GM18868 (cell line): ENCODE measurements at regions not wholly inside any gene's neighbourhood (a gene's known extent, or its start where the extent isn't known, plus 50 kb on each side); places are given as distances from the start of the nearest gene placed in this dataset.
A peak's percentile ranks its signal among the peaks of the same experiment; 100 is the strongest.
"Not testable (repeated sequence)": the region's sequence is repeated elsewhere in the genome, so short reads cannot be mapped to it uniquely, and the experiment has no call there.

ENCODE experiments used
- ATAC-seq: cut with Tn5 transposase; IDR thresholded peaks from one replicate; pipeline ENCODE4 v1.9.1; 2021; ENCODE audit warnings: mild to moderate bottlenecking, moderate library complexity; ENCODE audit not compliant: unreplicated experiment

DNA sequence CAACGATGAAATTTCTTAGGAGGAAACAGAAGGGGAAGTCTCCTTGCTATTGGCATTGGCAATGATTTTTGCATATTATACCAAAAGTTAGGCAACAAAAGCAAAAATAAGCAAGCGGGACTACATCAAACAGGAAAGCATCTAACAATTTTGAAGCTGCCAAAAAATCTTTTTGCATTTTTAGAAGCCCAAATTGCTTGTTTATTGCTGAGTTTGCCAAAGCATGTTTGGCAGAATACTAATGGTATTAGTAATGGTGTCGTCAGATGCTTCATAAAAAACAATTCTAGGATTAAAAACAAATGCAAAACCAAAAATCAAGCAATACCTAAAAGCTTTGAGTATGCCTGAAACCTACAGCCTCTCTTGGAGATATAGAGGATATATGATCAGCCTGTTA lies 80.0 kb downstream of the GALR1 start:
- ATAC-seq, result no peak

DNA sequence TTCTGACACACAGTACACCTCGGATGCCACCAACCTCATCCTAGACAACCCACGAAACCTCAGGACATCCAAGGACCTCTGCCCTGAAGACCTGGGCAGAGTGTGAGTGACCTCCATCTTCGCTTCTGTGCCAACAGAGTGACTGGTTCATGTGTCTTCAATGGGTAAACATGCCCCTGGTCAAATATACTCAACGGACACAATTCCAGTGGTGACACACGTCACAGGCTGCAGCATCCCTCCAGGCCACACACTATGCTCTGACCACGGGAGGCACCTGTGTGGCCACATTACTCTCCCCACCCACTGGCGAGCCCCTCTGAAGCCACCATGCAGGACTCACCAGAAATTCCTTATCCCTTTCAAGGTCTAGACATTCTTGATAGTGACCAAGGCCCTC lies 85.2 kb downstream of the GALR1 start:
- no peak for ATAC-seq

GRCh38 chr18:77337604-77338003 lies 88.0 kb downstream of the GALR1 start:
- ATAC-seq, result no peak

DNA sequence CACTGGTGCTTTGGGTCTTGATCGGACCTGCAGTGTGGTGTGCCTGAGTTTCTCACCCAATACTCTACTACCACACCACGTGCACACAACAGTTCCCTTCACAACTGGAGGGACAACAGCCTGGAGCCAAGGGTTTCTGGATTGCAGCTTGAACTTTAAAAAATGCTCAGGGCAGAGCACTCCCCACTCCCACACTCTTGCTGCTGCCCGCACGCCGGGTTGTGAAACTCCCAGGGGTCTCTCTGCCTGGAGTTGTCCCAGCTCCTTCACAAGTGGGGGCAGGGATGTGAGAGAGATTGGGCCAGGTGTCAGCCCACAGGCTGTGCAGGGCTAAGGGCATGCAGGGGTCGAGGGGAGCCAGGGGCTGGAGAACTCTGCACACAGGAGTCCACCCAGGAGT lies 89.4 kb downstream of the GALR1 start:
- ATAC-seq, result no peak

DNA sequence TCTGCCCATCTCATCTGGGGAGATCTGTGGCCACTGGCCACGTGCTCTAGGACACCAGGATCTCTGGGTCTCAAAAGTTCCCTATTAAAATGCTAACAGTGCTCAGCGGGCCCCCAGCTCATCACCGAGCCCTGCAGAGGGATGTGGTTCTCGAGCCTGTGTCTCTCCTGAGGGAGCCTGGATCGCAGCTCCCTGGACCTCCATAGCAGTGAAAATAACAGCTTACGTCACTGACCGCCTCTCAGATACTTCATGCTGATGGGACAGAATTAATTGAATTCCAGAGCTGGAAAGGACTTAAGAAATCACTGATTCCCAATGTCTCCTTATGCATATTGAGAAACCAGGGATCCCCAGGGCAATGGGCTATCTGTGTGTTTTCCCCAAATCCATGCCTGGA lies 90.0 kb downstream of the GALR1 start:
- no peak for ATAC-seq

GRCh38 chr18:77340815-77341214 lies 91.2 kb downstream of the GALR1 start:
- no peak for ATAC-seq

- no peak for ATAC-seq
Measured at GRCh38 chr18:77341527-77342325, 92.1 kb downstream of the GALR1 start.

- ATAC-seq, result no peak
Measured at GRCh38 chr18:77342736-77343135, 93.1 kb downstream of the GALR1 start.

DNA sequence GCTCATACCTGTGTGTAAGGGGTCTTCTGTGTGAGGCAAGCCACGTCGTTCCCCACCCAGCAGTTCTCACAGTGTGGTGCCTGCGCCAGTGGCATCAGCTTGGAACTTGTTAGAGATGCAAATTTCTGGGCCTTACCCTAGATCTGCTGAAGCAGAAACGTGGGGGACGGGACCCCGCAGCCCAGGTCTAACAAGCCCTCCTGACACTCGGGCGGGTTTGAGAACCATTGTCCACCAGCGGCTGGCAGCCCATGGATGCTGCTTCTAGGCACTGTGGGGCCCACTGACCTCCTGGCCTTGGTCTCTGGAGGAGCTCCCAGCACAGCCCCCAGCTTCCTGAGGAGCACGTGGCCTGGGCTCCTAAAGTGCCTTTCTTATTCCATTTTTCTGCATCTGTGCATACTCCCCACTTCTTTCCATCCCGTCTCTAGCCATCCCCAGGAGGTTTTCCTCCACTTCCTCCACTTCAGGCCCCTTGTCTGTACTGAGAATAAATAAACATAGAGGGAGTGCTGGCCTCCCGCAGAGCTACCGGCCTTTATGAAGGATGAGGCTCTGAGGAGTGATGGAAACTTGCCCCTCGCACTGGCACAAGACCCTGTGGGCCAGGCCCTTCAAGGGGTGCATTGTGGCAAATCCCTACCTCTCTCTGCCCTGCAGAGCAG lies 94.3 kb downstream of the GALR1 start:
- ATAC-seq, result no peak

DNA sequence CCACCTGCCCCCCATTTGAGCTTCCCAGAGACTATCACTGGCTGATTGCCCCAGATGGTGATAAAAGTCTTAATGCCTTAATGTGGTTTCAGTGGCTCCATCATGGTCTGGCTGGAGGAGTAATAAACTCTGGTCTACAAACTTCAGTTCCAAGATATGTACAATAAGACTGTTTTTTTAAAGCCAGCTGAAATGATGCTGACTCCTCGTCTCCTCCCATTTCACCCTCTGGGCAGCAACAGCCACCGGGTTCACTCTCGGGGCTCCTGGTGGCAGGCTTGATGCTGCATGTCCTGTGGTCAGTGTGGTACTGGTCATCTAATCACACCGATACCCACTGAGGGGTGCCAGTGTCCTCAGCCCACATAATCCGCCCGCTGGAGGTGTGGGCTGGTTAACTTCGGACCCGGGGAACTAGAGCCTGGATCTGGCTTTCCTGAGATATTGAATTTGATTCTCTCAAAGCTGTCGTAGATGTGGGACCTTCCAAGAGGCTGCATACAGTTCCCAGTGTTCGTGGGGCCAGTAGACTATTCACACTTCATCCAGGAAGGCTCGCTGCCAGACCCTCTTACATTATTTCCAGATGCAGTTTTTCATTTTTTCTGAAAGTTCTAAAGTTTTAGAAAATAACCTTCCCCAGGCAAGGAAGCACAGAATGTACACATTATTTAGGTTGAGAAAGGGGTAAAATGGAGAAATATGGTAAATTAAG lies 95.3 kb downstream of the GALR1 start:
- ATAC-seq, result no peak

DNA sequence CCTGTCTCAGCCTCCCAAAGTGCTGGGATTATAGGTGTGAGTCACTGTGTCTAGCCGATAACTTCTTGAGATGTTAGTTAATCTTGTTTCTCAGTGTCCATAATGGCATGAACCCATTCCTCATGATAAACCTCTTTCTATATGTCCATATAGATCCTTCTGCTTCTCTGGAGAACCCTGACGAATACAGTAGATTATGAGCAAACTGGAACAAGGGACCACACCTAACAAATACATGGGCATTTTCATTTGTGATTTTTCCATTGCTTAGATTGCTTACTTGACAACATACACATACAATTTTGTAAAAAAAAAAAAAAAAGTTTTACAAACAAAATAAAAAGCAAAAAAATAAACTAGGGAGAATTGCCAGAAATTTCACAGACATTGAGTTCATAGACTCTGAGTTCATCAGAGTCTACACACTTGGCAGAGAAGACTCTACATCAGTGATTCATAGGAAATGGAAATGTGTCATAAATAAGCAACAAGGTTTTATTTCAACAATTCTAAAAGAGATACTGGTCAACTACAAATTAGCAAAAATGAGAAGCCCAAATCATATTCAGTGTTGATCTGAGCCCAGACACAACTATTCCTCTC lies 96.7 kb downstream of the GALR1 start:
- ATAC-seq, result no peak

DNA sequence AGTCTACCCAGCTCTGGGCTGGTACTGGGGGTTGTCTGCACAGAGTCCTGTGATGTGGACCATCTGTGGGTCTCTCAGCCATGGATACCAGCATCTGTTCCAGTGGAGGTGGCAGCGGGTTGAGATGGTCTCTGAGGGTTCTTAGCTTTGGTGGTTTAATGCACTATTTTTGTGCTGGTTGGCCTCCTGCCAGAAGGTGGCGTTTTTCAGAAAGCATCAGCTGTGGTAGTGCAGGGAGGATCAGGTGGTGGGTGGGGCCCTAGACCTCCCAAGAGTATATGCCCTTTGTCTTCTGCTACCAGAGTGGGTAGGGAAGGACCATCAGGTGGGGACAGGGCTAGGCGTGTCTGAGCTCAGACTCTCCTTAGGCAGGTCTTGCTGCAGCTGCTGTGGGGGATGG lies 103.7 kb downstream of the GALR1 start:
- ATAC-seq, result not testable (repeated sequence)

- ATAC-seq, result peak; percentile 42
Measured at GRCh38 chr18:77359561-77360314, 110.1 kb downstream of the GALR1 start.

- ATAC-seq, result peak; percentile 55
Measured at GRCh38 chr18:77360315-77361190, 110.9 kb downstream of the GALR1 start.

- no peak for ATAC-seq
Measured at GRCh38 chr18:77361382-77361781, 111.7 kb downstream of the GALR1 start.

DNA sequence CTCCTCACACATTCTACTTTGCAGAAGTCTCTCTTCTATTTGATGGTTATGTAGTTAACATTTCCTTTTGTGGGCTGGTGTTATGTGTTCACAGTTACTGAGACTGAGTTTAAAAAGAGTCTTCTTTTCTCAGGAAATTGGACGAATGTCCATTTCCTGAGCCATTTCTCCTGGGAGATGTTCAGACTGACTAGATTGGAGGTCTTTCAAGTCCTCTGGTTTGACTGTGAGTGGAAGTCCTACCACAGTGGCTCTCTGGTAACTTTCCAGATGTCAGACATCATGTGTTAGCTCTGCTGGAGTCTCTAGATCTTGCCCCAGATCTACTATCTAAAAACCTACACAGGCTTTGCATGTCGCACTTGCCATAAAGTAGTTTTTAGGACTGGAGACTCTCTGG lies 116.0 kb downstream of the GALR1 start:
- no peak for ATAC-seq

- no peak for ATAC-seq
Measured at GRCh38 chr18:77366067-77366719, 116.5 kb downstream of the GALR1 start.

GRCh38 chr18:77366720-77367641 lies 117.3 kb downstream of the GALR1 start:
- ATAC-seq, result no peak
